OCI-LY1 (cell line): ENCODE measurements at regions not wholly inside any gene's neighbourhood (a gene's known extent, or its start where the extent isn't known, plus 50 kb on each side); places are given as distances from the start of the nearest gene placed in this dataset.
"Not testable (repeated sequence)": the region's sequence is repeated elsewhere in the genome, so short reads cannot be mapped to it uniquely, and the experiment has no call there.

Experiments used
- H2AFZ ChIP-seq: fragments of 200-600 bp; sonication (generic), shearing (Covaris generic); 2 replicates; pipeline ENCODE4 v1.6.0; 2014; ENCODE audit warnings: antibody characterized with exemption, mild to moderate bottlenecking, low read length
- H3F3A ChIP-seq: fragments of 200-600 bp; sonication (generic), shearing (Covaris generic); 2 replicates; pipeline ENCODE4 v1.6.0; 2014; ENCODE audit warnings: mild to moderate bottlenecking, antibody characterized with exemption, low read length, moderate library complexity; ENCODE audit not compliant: insufficient read depth
- H3K27ac ChIP-seq: fragments of 200-600 bp; sonication (generic); 2 replicates; pipeline ENCODE4 v1.5.1; 2014; ENCODE audit warnings: low read length, mixed run types, mild to moderate bottlenecking, low read depth; ENCODE audit not compliant: poor library complexity, severe bottlenecking
- H3K27me3 ChIP-seq: fragments of 200-600 bp; sonication (generic); 2 replicates; pipeline ENCODE4 v1.6.0; 2014; ENCODE audit warnings: antibody characterized with exemption, mild to moderate bottlenecking, low read length, moderate library complexity; ENCODE audit not compliant: insufficient read depth
- H3K36me3 ChIP-seq: fragments of 200-600 bp; sonication (generic); 2 replicates; pipeline ENCODE4 v1.6.1; 2014; ENCODE audit warnings: mild to moderate bottlenecking, antibody characterized with exemption, low read length, moderate library complexity, mixed read lengths; ENCODE audit not compliant: insufficient read depth
- H3K4me1 ChIP-seq: fragments of 200-600 bp; sonication (generic); 2 replicates; pipeline ENCODE4 v1.5.1; 2014; ENCODE audit warnings: mild to moderate bottlenecking, low read length, moderate library complexity; ENCODE audit not compliant: insufficient read depth, severe bottlenecking
- H3K4me2 ChIP-seq: fragments of 200-600 bp; sonication (generic), shearing (Covaris generic); 2 replicates; pipeline ENCODE4 v1.6.1; 2014; ENCODE audit warnings: low read length
- H3K4me3 ChIP-seq: fragments of 200-600 bp; sonication (generic); 2 replicates; pipeline ENCODE4 v1.5.1; 2014; ENCODE audit warnings: low read length, low read depth, mild to moderate bottlenecking, mixed read lengths; ENCODE audit not compliant: poor library complexity, severe bottlenecking
- H3K79me2 ChIP-seq: fragments of 200-600 bp; shearing (Covaris generic); 2 replicates; pipeline ENCODE4 v1.6.1; 2016; ENCODE audit warnings: mixed run types, low read length, mixed read lengths; ENCODE audit not compliant: insufficient read depth
- H3K9ac ChIP-seq: fragments of 200-600 bp; sonication (generic), shearing (Covaris generic); 2 replicates; pipeline ENCODE4 v1.6.1; 2014; ENCODE audit warnings: mild to moderate bottlenecking, low read length, mixed read lengths
- H3K9me2 ChIP-seq: fragments of 200-600 bp; sonication (generic), shearing (Covaris generic); 2 replicates; pipeline ENCODE4 v1.6.1; 2014; ENCODE audit warnings: low read depth, mild to moderate bottlenecking, low read length, mixed read lengths
- H3K9me3 ChIP-seq: fragments of 200-600 bp; shearing (Covaris generic); 2 replicates; pipeline ENCODE4 v1.6.1; 2014; ENCODE audit warnings: low read length, mixed read lengths
- H4K20me1 ChIP-seq: fragments of 200-600 bp; sonication (generic), shearing (Covaris generic); 2 replicates; pipeline ENCODE4 v1.6.0; 2016; ENCODE audit warnings: mild to moderate bottlenecking, low read length; ENCODE audit not compliant: insufficient read depth
- CTCF ChIP-seq: fragments of 200-600 bp; sonication (generic), shearing (Covaris generic); IDR thresholded peaks from 2 replicates; pipeline ENCODE4 v1.5.1; 2017; ENCODE audit warnings: mild to moderate bottlenecking, antibody characterized with exemption, low read length, moderate library complexity, mixed read lengths
- EZH2 ChIP-seq: fragments of 200-600 bp; sonication (generic), shearing (Covaris generic); IDR thresholded peaks from 2 replicates; pipeline ENCODE4 v1.8.0; 2017; ENCODE audit warnings: borderline replicate concordance, mixed run types, mild to moderate bottlenecking, antibody characterized with exemption, low read length, moderate library complexity, mixed read lengths

DNA sequence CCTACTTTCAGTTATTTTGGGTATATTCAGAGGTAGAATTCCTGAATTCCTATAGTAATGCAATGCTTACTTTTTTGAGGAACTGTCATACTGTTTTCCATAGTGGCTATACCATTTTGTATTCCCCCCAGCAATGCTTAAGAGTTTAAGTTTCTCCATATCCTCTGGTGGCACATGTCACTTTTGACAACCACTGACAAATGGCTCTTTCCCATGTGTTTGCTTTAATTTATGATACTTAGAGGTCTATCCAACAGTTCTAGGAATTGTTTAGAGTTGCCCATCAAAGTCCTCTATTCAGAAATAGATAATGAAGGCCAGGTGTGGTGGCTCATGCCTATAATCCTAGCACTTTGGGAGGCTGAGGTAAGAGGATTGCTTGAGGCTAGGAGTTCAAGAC lies 128.9 kb upstream of the CFAP20DC start:
- no peaks in the 10 kb centered on the region for H3K9me3 ChIP-seq
- TF ChIP-seq CTCF (no peak), EZH2 (no peak)
- no peak overlapping the region for H3K4me3 ChIP-seq
- no peaks in the 10 kb centered on the region for H3K36me3 ChIP-seq
- no peaks in the 10 kb centered on the region for H3F3A ChIP-seq
- H3K4me2 ChIP-seq, result no peak overlapping the region
- no peaks in the 10 kb centered on the region for H3K79me2 ChIP-seq
- no peaks in the 10 kb centered on the region for H4K20me1 ChIP-seq
- H3K4me1 ChIP-seq, result no peaks in the 10 kb centered on the region
- no peaks in the 10 kb centered on the region for H3K9me2 ChIP-seq
- H2AFZ ChIP-seq, result no peak overlapping the region
- H3K9ac ChIP-seq, result no peak overlapping the region
- no peak overlapping the region for H3K27ac ChIP-seq
- no peaks in the 10 kb centered on the region for H3K27me3 ChIP-seq

GRCh38 chr3:59171491-59171890 lies 121.7 kb upstream of the CFAP20DC start:
- TF ChIP-seq EZH2, result no peak
- no peak for TF ChIP-seq CTCF
- H3F3A ChIP-seq, result no peaks in the 10 kb centered on the region
- no peaks in the 10 kb centered on the region for H4K20me1 ChIP-seq
- no peaks in the 10 kb centered on the region for H3K9me2 ChIP-seq
- H3K4me2 ChIP-seq, result no peak overlapping the region
- no peaks in the 10 kb centered on the region for H3K27me3 ChIP-seq
- H3K79me2 ChIP-seq, result no peaks in the 10 kb centered on the region
- H3K9me3 ChIP-seq, result no peaks in the 10 kb centered on the region
- H3K4me3 ChIP-seq, result no peak overlapping the region
- no peak overlapping the region for H2AFZ ChIP-seq
- H3K9ac ChIP-seq, result no peak overlapping the region
- H3K36me3 ChIP-seq, result no peaks in the 10 kb centered on the region
- H3K4me1 ChIP-seq, result no peaks in the 10 kb centered on the region
- no peak overlapping the region for H3K27ac ChIP-seq

DNA sequence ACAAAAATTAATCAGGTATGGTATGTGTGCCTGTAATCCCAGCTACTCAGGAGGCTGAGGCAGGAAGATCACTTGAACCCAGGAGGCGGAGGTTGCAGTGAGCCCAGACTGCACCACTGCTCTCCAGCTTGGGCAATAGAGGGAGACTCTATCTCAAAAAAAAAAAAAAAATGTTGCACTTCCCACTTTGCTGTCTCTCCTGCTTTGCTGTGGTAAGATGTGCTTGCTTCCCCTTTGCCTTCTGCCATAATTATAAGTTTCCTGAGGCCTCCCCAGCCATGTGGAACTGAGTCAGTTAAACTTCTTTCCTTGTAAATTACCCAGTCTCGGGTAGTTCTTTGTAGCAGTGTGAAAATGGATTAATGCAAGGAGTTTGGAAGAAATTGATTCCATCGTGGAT lies 120.3 kb upstream of the CFAP20DC start:
- H4K20me1 ChIP-seq, H3K27ac ChIP-seq, H3F3A ChIP-seq, H3K27me3 ChIP-seq, H3K79me2 ChIP-seq, H3K9me3 ChIP-seq, H3K9me2 ChIP-seq, H3K9ac ChIP-seq, H3K36me3 ChIP-seq, H2AFZ ChIP-seq, H3K4me2 ChIP-seq, H3K4me3 ChIP-seq, H3K4me1 ChIP-seq: not testable (repeated sequence)

- Histone ChIP-seq H3F3A (no peaks in the 10 kb centered on the region), H3K4me3 (no peak overlapping the region), H4K20me1 (no peaks in the 10 kb centered on the region), H3K9me3 (no peaks in the 10 kb centered on the region), H3K36me3 (no peaks in the 10 kb centered on the region), H3K4me2 (no peak overlapping the region), H3K27ac (no peak overlapping the region), H3K4me1 (no peaks in the 10 kb centered on the region), H2AFZ (no peak overlapping the region), H3K27me3 (no peaks in the 10 kb centered on the region), H3K9me2 (no peaks in the 10 kb centered on the region), H3K79me2 (no peaks in the 10 kb centered on the region), H3K9ac (no peak overlapping the region)
- TF ChIP-seq EZH2 (no peak), CTCF (no peak)
These were observed 117.9 kb upstream of the CFAP20DC start for GRCh38 chr3:59167756-59168155.
